ENCODE measurements at regions not wholly inside any gene's neighbourhood (a gene's known extent, or its start where the extent isn't known, plus 50 kb on each side); places are given as distances from the start of the nearest gene placed in this dataset.

DNA sequence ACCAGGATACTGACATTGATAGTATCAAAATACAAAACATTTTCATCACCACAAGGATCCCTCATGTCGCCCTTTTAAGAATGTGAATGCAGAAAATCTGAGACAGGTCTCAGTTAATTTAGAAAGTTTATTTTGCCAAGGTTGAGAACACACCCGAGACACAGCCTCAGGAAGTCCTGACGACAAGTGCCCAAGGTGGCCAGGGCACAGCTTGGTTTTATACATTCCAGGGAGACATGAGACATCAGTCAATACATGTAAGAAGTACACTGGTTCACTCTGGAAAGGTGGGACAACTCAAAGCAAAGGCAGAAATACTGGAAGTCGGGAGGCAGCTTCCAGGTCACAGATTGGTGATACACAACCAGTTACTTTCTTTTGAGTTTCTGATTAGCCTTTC lies 235.2 kb upstream of the KRR1 start:
- TF ChIP-seq POLR2A (IDR thresholded peaks at IDR 0.05; ENCODE audit: low read length) (no peak), GATA1 (IDR thresholded peaks at IDR 0.05; ENCODE audit: low read depth, low read length) (no peak)
